ENCODE measurements at regions not wholly inside any gene's neighbourhood (a gene's known extent, or its start where the extent isn't known, plus 50 kb on each side); places are given as distances from the start of the nearest gene placed in this dataset.

DNA sequence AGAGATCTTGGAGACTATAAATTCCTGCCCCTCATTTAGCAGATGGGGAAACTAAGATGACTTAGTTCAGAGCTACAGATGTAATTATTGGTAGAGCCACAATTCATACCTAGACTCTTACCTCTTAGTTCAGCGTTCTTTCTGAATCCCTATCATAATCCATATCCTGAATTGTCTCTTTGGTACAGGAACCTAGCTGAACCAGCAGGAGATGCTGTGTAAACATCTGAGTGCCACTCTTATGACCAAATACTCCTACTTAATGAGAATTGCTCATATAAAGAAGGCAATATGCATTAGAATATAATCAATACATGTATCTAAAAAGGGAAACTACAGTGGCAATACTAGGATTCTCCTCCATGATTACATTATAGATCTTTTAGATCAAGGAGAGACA lies 459.0 kb downstream of the SIPA1L2 start:
- TF ChIP-seq FOXM1 (IDR thresholded peaks at IDR 0.05; ENCODE audit: borderline replicate concordance): no peak
- TF ChIP-seq FOXA1 (IDR thresholded peaks at IDR 0.05): no peak
